Transverse colon (tissue), 4 donors: ENCODE measurements at regions not wholly inside any gene's neighbourhood (a gene's known extent, or its start where the extent isn't known, plus 50 kb on each side); places are given as distances from the start of the nearest gene placed in this dataset.

Experiments
- EP300 ChIP-seq: sonication (generic); formaldehyde crosslinking; IDR thresholded peaks from one replicate; pipeline ENCODE4 v1.6.1; 2017; ENCODE audit warnings: antibody characterized with exemption, low read depth
- POLR2A ChIP-seq: fragments of 450-650 bp; IDR thresholded peaks from one replicate; pipeline ENCODE4 v1.6.1; 2016; ENCODE audit warnings: antibody characterized with exemption, mild to moderate bottlenecking, moderate library complexity
- POLR2AphosphoS5 ChIP-seq, 3 donors: sonication (generic); formaldehyde crosslinking; IDR thresholded peaks; one replicate each; pipeline ENCODE4 v1.6.1; 2016; ENCODE audit warnings: antibody characterized with exemption in 3 of 3
- TF ChIP-seq, protein P1 (sequence below), 5 experiments: fragments of 200-600 bp in 3 of 5; fragments of 450-650 bp in 2 of 5; sonication (generic) in 3 of 5; IDR thresholded peaks; 1 replicate in 2 of 5; 2 replicates in 3 of 5; pipeline ENCODE4 v1.5.1; 2016 to 2017; ENCODE audit warnings: antibody characterized with exemption in 5 of 5, inconsistent platforms in 3 of 5, mild to moderate bottlenecking in 2 of 5, moderate library complexity in 1 of 5

GRCh38 chr6:44504301-44504791, 116.8 kb downstream of the CDC5L start:
- TF ChIP-seq POLR2AphosphoS5 (IDR thresholded peaks at IDR 0.05) = no peak
- TF ChIP-seq, protein P1, sequence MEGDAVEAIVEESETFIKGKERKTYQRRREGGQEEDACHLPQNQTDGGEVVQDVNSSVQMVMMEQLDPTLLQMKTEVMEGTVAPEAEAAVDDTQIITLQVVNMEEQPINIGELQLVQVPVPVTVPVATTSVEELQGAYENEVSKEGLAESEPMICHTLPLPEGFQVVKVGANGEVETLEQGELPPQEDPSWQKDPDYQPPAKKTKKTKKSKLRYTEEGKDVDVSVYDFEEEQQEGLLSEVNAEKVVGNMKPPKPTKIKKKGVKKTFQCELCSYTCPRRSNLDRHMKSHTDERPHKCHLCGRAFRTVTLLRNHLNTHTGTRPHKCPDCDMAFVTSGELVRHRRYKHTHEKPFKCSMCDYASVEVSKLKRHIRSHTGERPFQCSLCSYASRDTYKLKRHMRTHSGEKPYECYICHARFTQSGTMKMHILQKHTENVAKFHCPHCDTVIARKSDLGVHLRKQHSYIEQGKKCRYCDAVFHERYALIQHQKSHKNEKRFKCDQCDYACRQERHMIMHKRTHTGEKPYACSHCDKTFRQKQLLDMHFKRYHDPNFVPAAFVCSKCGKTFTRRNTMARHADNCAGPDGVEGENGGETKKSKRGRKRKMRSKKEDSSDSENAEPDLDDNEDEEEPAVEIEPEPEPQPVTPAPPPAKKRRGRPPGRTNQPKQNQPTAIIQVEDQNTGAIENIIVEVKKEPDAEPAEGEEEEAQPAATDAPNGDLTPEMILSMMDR (IDR thresholded peaks at IDR 0.05) = no peak
- TF ChIP-seq EP300 = no peak
- no peak for TF ChIP-seq POLR2A
